PC-9 (cell line): ENCODE measurements at regions not wholly inside any gene's neighbourhood (a gene's known extent, or its start where the extent isn't known, plus 50 kb on each side); places are given as distances from the start of the nearest gene placed in this dataset.

Experiments used
- BruUV-seq: library from RNA; stranded (reverse); fragments of 400-500 nt; replicated peaks from 2 replicates; lab custom pipeline; 2021; lab: Mats Ljungman, UMichigan
- CTCF ChIA-PET: fragments of 300-600 bp; sonication (Branson Sonifier 250); formaldehyde crosslinking; loops from one replicate; lab custom pipeline; 2022; ENCODE audit warnings: antibody characterized with exemption; lab: Charles Lee
- POLR2A ChIA-PET: fragments of 300-600 bp; sonication (Branson Sonifier 250); formaldehyde crosslinking; loops from one replicate; lab custom pipeline; 2022; ENCODE audit warnings: antibody characterized with exemption; ENCODE audit not compliant: unreplicated experiment; lab: Charles Lee
- DNase-seq, 2 experiments: peaks; one replicate each; pipeline versions ENCODE4 v3.0.0 to v3.0.0-alpha.2; 2015 to 2022; ENCODE audit warnings: mixed read lengths in 1 of 2
- H2AFZ ChIP-seq: fragments of 200-600 bp; sonication (generic); 2 replicates; pipeline ENCODE4 v1.8.1; 2017; ENCODE audit warnings: antibody characterized with exemption
- H3F3A ChIP-seq: fragments of 200-600 bp; sonication (generic); 2 replicates; pipeline ENCODE4 v1.8.1; 2017; ENCODE audit warnings: antibody characterized with exemption, mild to moderate bottlenecking, low read depth; ENCODE audit not compliant: insufficient read depth
- H3K27ac ChIP-seq: fragments of 200-600 bp; sonication (generic); 2 replicates; pipeline ENCODE4 v1.6.1; 2016; ENCODE audit warnings: mixed run types
- H3K27me3 ChIP-seq: fragments of 200-600 bp; sonication (generic); 2 replicates; pipeline ENCODE4 v1.6.1; 2016; ENCODE audit warnings: low read depth, mixed run types; ENCODE audit not compliant: insufficient read depth
- H3K36me3 ChIP-seq: fragments of 200-600 bp; sonication (generic); 2 replicates; pipeline ENCODE4 v1.6.1; 2016; ENCODE audit warnings: low read depth, mixed run types
- H3K4me1 ChIP-seq: fragments of 200-600 bp; sonication (generic); replicated peaks from 2 replicates; pipeline ENCODE4 v1.6.1; 2016; ENCODE audit warnings: mixed run types; ENCODE audit not compliant: insufficient read depth
- H3K4me2 ChIP-seq: fragments of 200-600 bp; sonication (generic); 2 replicates; pipeline ENCODE4 v1.6.1; 2017; ENCODE audit warnings: mixed run types
- H3K4me3 ChIP-seq: fragments of 200-600 bp; sonication (generic); 2 replicates; pipeline ENCODE4 v1.6.1; 2016; ENCODE audit warnings: mixed run types
- H3K79me2 ChIP-seq: fragments of 200-600 bp; sonication (generic); 2 replicates; pipeline ENCODE4 v1.6.1; 2017; ENCODE audit warnings: low read depth, mixed run types
- H3K9me2 ChIP-seq: fragments of 200-600 bp; sonication (generic); 2 replicates; pipeline ENCODE4 v1.8.1; 2017; ENCODE audit warnings: mild to moderate bottlenecking; ENCODE audit not compliant: insufficient read depth
- H3K9me3 ChIP-seq: fragments of 200-600 bp; sonication (generic); 2 replicates; pipeline ENCODE4 v1.8.1; 2016; ENCODE audit warnings: low read depth; ENCODE audit not compliant: insufficient read depth
- H4K20me1 ChIP-seq: fragments of 200-600 bp; sonication (generic); 2 replicates; pipeline ENCODE4 v1.8.1; 2017; ENCODE audit not compliant: insufficient read depth
- EZH2 ChIP-seq: fragments of 200-600 bp; sonication (generic); IDR thresholded peaks from 2 replicates; pipeline ENCODE4 v1.8.0; 2017; ENCODE audit warnings: antibody characterized with exemption, low read depth
- intact Hi-C: fragments of 100-400 bp; cut with micrococcal nuclease; formaldehyde crosslinking; loops from one replicate; pipeline ENCODE4 v1.10.0; 2022; ENCODE audit not compliant: unreplicated experiment
- TF ChIP-seq, protein P1 (sequence below): fragments of 200-600 bp; sonication (generic); conservative IDR thresholded peaks from 2 replicates; pipeline ENCODE4 v1.6.1; 2017; ENCODE audit warnings: mixed run types, antibody characterized with exemption, mild to moderate bottlenecking, moderate library complexity

- no TSS peak for BruUV-seq
- intact Hi-C loops, result no loop called here
- Histone ChIP-seq H3K36me3 (no peaks in the 10 kb centered on the region), H3F3A (no peaks in the 10 kb centered on the region), H2AFZ (no peak overlapping the region), H3K4me1 (no peaks in the 10 kb centered on the region), H3K27ac (no peak overlapping the region), H4K20me1 (no peaks in the 10 kb centered on the region), H3K79me2 (no peaks in the 10 kb centered on the region), H3K4me3 (no peak overlapping the region), H3K9me2 (no peaks in the 10 kb centered on the region), H3K27me3 (peaks cover 75% of the 10 kb centered on the region), H3K4me2 (no peak overlapping the region), H3K9me3 (no peaks in the 10 kb centered on the region)
- ChIA-PET CTCF (no interaction called here), POLR2A (no interaction called here)
- no peak for DNase-seq
- TF ChIP-seq, protein P1, sequence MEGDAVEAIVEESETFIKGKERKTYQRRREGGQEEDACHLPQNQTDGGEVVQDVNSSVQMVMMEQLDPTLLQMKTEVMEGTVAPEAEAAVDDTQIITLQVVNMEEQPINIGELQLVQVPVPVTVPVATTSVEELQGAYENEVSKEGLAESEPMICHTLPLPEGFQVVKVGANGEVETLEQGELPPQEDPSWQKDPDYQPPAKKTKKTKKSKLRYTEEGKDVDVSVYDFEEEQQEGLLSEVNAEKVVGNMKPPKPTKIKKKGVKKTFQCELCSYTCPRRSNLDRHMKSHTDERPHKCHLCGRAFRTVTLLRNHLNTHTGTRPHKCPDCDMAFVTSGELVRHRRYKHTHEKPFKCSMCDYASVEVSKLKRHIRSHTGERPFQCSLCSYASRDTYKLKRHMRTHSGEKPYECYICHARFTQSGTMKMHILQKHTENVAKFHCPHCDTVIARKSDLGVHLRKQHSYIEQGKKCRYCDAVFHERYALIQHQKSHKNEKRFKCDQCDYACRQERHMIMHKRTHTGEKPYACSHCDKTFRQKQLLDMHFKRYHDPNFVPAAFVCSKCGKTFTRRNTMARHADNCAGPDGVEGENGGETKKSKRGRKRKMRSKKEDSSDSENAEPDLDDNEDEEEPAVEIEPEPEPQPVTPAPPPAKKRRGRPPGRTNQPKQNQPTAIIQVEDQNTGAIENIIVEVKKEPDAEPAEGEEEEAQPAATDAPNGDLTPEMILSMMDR, result no peak
- TF ChIP-seq EZH2, result no peak
Measured at GRCh38 chr5:4411664-4412063, 728.5 kb upstream of the ADAMTS16 start.

- H3K4me2 ChIP-seq, result no peak overlapping the region
- TF ChIP-seq, protein P1, result no peak
- TF ChIP-seq EZH2, result no peak
- no peak overlapping the region for H3K27ac ChIP-seq
- intact Hi-C loops, result no loop called here
- H3K36me3 ChIP-seq, result no peaks in the 10 kb centered on the region
- no peaks in the 10 kb centered on the region for H3K9me2 ChIP-seq
- H3K27me3 ChIP-seq, result peaks cover 58% of the 10 kb centered on the region
- ChIA-PET CTCF (no interaction called here), POLR2A (no interaction called here)
- H3K4me1 ChIP-seq, result no peaks in the 10 kb centered on the region
- H3K4me3 ChIP-seq, result no peak overlapping the region
- H4K20me1 ChIP-seq, result no peaks in the 10 kb centered on the region
- no peak overlapping the region for H2AFZ ChIP-seq
- BruUV-seq, result no TSS peak
- DNase-seq, result no peak
- no peaks in the 10 kb centered on the region for H3K79me2 ChIP-seq
- H3K9me3 ChIP-seq, result no peaks in the 10 kb centered on the region
- no peaks in the 10 kb centered on the region for H3F3A ChIP-seq
Measured at GRCh38 chr5:4413996-4414395, 726.1 kb upstream of the ADAMTS16 start.

GRCh38 chr5:4418084-4418483 is 722.0 kb upstream of the ADAMTS16 start:
- TF ChIP-seq, protein P1, result no peak
- TF ChIP-seq EZH2, result no peak
- BruUV-seq, result no TSS peak

More at GRCh38 chr5:4418084-4418483, 722.0 kb upstream of the ADAMTS16 start:
- ChIA-PET POLR2A (interaction anchor here (0.6 kb wide), 1 partner anchor 11 kb away, joined by 5 read pairs; no protein-coding TSS in a partner anchor), CTCF (no interaction called here)
- Histone ChIP-seq H2AFZ (no peak overlapping the region), H4K20me1 (no peaks in the 10 kb centered on the region), H3K27me3 (peaks cover 24% of the 10 kb centered on the region), H3F3A (no peaks in the 10 kb centered on the region), H3K9me2 (no peaks in the 10 kb centered on the region), H3K4me3 (no peak overlapping the region), H3K36me3 (no peaks in the 10 kb centered on the region), H3K79me2 (no peaks in the 10 kb centered on the region), H3K4me1 (no peaks in the 10 kb centered on the region), H3K9me3 (no peaks in the 10 kb centered on the region), H3K4me2 (no peak overlapping the region), H3K27ac (no peak overlapping the region)
- intact Hi-C loops, result no loop called here
- DNase-seq, result no peak
